LNCAP (cell line): ENCODE measurements at regions not wholly inside any gene's neighbourhood (a gene's known extent, or its start where the extent isn't known, plus 50 kb on each side); places are given as distances from the start of the nearest gene placed in this dataset.
A peak's percentile ranks its signal among the peaks of the same experiment; 100 is the strongest.

Experiments
- TF ChIP-seq, protein P1 (sequence below): fragments of 450-650 bp; IDR thresholded peaks from 2 replicates; pipeline ENCODE4 v1.5.1; 2017; ENCODE audit warnings: mild to moderate bottlenecking

- TF ChIP-seq, protein P1, sequence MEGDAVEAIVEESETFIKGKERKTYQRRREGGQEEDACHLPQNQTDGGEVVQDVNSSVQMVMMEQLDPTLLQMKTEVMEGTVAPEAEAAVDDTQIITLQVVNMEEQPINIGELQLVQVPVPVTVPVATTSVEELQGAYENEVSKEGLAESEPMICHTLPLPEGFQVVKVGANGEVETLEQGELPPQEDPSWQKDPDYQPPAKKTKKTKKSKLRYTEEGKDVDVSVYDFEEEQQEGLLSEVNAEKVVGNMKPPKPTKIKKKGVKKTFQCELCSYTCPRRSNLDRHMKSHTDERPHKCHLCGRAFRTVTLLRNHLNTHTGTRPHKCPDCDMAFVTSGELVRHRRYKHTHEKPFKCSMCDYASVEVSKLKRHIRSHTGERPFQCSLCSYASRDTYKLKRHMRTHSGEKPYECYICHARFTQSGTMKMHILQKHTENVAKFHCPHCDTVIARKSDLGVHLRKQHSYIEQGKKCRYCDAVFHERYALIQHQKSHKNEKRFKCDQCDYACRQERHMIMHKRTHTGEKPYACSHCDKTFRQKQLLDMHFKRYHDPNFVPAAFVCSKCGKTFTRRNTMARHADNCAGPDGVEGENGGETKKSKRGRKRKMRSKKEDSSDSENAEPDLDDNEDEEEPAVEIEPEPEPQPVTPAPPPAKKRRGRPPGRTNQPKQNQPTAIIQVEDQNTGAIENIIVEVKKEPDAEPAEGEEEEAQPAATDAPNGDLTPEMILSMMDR = peak; percentile 60
Observed at GRCh38 chr6:23659125-23659524, 466.9 kb upstream of the NRSN1 start.

GRCh38 chr6:23661549-23661948 lies 464.5 kb upstream of the NRSN1 start:
- TF ChIP-seq, protein P1 = no peak

- TF ChIP-seq, protein P1 = no peak
Observed at GRCh38 chr6:23663096-23663495, 462.9 kb upstream of the NRSN1 start.

DNA sequence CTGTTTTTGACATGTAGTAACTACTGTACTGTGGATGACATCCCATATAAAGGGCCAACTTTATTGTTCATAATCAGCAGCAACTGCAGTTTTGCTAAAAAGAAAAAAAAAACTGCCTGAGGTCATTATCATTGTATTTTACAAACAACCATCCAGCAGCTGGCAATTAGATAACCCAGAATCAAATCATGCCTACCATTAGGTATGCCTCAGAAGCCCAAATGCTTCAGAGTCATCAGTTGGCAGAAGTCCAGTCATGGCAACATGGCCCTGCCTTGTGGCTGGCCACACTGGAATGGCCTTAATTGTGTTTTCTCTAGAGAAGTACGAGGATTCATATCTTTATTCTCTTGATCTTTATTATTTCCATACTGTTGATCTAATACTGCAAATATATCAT lies 462.4 kb upstream of the NRSN1 start:
- TF ChIP-seq, protein P1 = no peak

DNA sequence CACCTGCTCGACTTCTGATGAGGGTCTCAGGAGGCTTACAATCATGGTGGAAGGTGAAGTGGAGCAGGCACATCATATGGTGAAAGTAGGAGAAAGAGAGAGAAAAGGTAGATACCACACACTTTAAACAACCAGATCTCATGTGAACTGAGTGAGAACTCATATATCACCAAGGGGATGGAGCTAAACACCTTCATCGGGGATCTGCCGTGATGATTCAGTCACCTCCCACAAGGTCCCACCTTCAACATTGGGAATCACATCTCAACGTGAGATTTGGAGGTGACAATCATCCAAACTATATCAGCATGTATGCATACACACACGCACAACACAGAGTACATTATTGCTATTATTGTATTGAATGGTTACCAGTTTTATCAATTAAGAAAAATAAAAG lies 453.3 kb upstream of the NRSN1 start:
- TF ChIP-seq, protein P1 = no peak

DNA sequence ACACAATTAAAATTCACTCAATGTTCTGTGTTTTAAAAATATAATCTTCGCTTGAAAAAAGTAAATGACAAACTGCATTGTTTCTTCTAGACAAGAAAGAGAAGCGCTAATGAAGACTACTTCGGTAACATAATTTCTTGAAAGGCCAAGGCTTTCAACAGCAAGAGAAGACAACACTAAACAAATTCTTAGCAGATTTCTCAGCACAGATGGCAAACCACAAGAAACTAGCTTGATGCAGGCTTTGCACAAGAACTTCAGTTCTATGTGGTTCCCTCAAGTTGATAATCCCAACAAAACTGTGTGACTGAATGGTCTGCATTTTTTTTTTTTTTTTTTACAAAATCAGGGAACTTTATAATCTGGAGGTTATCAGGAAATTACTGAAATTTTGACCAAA lies 447.4 kb upstream of the NRSN1 start:
- TF ChIP-seq, protein P1 = no peak

DNA sequence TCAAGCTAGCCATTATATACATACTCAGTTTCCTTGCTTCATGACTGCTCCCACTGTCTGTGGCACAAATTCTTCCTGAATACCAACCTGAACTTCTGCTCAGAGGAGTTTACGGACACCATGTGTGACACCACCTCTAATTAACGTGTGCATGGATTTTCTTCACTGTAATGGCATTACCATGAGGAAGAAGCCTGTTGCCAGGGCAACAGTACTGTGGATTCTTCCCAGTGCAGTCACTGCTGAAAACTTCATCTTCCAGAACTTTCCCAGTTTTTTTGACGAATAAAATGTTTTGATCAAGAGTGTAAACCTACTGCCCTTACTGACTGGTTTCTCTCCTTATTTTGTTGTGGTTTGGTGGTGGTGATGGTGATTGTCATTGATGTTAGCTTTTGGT lies 444.3 kb upstream of the NRSN1 start:
- TF ChIP-seq, protein P1 = no peak

GRCh38 chr6:23688650-23689049 lies 437.4 kb upstream of the NRSN1 start:
- TF ChIP-seq, protein P1 = no peak
